ENCODE measurements at regions not wholly inside any gene's neighbourhood (a gene's known extent, or its start where the extent isn't known, plus 50 kb on each side); places are given as distances from the start of the nearest gene placed in this dataset.

GRCh38 chr10:113979409-113979808, 64.3 kb upstream of the ADRB1 start:
- TF ChIP-seq CTCF (IDR thresholded peaks at IDR 0.05; ENCODE audit: poor library complexity, severe bottlenecking) (no peak), TAF1 (IDR thresholded peaks at IDR 0.05; ENCODE audit: low read depth) (no peak), EP300 (conservative IDR thresholded peaks at IDR 0.05; ENCODE audit: poor library complexity, severe bottlenecking) (no peak), POLR2AphosphoS5 (IDR thresholded peaks at IDR 0.05) (no peak)

All from neural cell (in vitro differentiated cells).